Esophagus squamous epithelium (tissue), 4 donors: ENCODE measurements at regions not wholly inside any gene's neighbourhood (a gene's known extent, or its start where the extent isn't known, plus 50 kb on each side); places are given as distances from the start of the nearest gene placed in this dataset.

Experiments used
- CTCF ChIP-seq, 6 experiments: fragments of 450-650 bp in 4 of 6; fragments of 200-600 bp in 2 of 6; sonication (generic) in 2 of 6; IDR thresholded peaks; one replicate each; pipeline ENCODE4 v1.5.1; 2016 to 2019; ENCODE audit warnings: antibody characterized with exemption in 6 of 6, mild to moderate bottlenecking in 4 of 6, moderate library complexity in 4 of 6
- POLR2A ChIP-seq, 4 donors: fragments of 450-650 bp; IDR thresholded peaks; one replicate each; pipeline ENCODE4 v1.6.1; 2017; ENCODE audit warnings: antibody characterized with exemption in 4 of 4, mild to moderate bottlenecking in 4 of 4, moderate library complexity in 3 of 4

- TF ChIP-seq CTCF (IDR thresholded peaks at IDR 0.05) (no peak), POLR2A (IDR thresholded peaks at IDR 0.05) (no peak)
Measured at GRCh38 chr11:29336727-29337575, 679.9 kb downstream of the KCNA4 start.
